Heart right ventricle (tissue), 16 donors: ENCODE measurements at regions not wholly inside any gene's neighbourhood (a gene's known extent, or its start where the extent isn't known, plus 50 kb on each side); places are given as distances from the start of the nearest gene placed in this dataset.

Experiments
- ATAC-seq, 8 donors: fragments of 200-7000 bp; cut with Tn5 transposase; one replicate each; pipeline ENCODE4 v1.9.1; 2020; ENCODE audit warnings: mild to moderate bottlenecking in 8 of 8, moderate library complexity in 8 of 8, moderate number of reproducible peaks in 1 of 8
- DNase-seq, 2 donors: peaks; one replicate each; pipeline ENCODE4 v3.0.0-alpha.2; 2020
- H3K27ac ChIP-seq, 10 donors: fragments of 200-600 bp; sonication (generic) in 2 of 10; one replicate each; pipeline versions ENCODE4 v1.5.0 to v1.8.0; 2020 to 2022; ENCODE audit warnings: mild to moderate bottlenecking in 3 of 10
- H3K27me3 ChIP-seq, 7 donors: fragments of 200-600 bp; one replicate each; pipeline ENCODE4 v1.8.0; 2021 to 2022; ENCODE audit warnings: mild to moderate bottlenecking in 2 of 7
- H3K36me3 ChIP-seq, 9 donors: fragments of 200-600 bp; sonication (generic) in 1 of 9; one replicate each; pipeline versions ENCODE4 v1.5.0 to v1.8.0; 2020 to 2022; ENCODE audit warnings: mild to moderate bottlenecking in 2 of 9
- H3K4me1 ChIP-seq, 9 donors: fragments of 200-600 bp; sonication (generic) in 1 of 9; one replicate each; pipeline versions ENCODE4 v1.5.0 to v1.8.0; 2020 to 2022; ENCODE audit warnings: mild to moderate bottlenecking in 4 of 9
- H3K4me3 ChIP-seq, 10 donors: fragments of 200-600 bp; sonication (generic) in 2 of 10; one replicate each; pipeline versions ENCODE4 v1.5.0 to v1.8.0; 2020 to 2022; ENCODE audit warnings: mild to moderate bottlenecking in 7 of 10, moderate library complexity in 2 of 10
- H3K9me3 ChIP-seq, 11 donors: fragments of 200-600 bp in 10 of 11; sonication (generic) in 2 of 11; one replicate each; pipeline versions ENCODE4 v1.5.0 to v1.8.0; 2013 to 2022; ENCODE audit warnings: mild to moderate bottlenecking in 2 of 11, control low read depth in 1 of 11, moderate library complexity in 1 of 11
- CTCF ChIP-seq, 9 donors: fragments of 200-600 bp; sonication (generic) in 2 of 9; IDR thresholded peaks; one replicate each; pipeline versions ENCODE4 v1.5.0 to v1.8.0; 2021 to 2022; ENCODE audit warnings: antibody characterized with exemption in 9 of 9, mild to moderate bottlenecking in 5 of 9, moderate library complexity in 1 of 9
- WGBS, 2 donors: extraction: QIAGEN DNeasy Blood & Tissue Kit; methylation state at CpG; one replicate each; pipeline ENCODE4 v1.1.7; 2013; ENCODE audit warnings: inconsistent platforms in 1 of 2; 5-methylcytosine and 5-hydroxymethylcytosine counted together
- intact Hi-C, 10 donors: fragments of 100-400 bp; cut with DNase I; formaldehyde crosslinking; loops; one replicate each; pipeline versions ENCODE4 v1.11.1 to v1.14.2; 2022
- donor health status: Arrhythmogenic right ventricular cardiomyopathy.
- donor health status: ischemic (EF 13 %, LVEDD 7.1; RV severe dilation, severe dysfunction).
- donor health status: healthy with polysubstance abuse.
- donor health status: DM: no; HTN: yes; CAD: no.
- donor health status: DM: no; HTN: no; CAD: no.
- donor health status: ischemic (EF 25% LVEDD 6.9; RV normal size, moderate dysfunction).
- donor health status: ischemic (EF 25% LVEDD 5.7; RV mildly dilated, moderate dysfunction).
- donor health status: healthy.
- donor health status: DM: yes; HTN: yes; CAD: no.
- donor health status: Ischemic cardiomyopathy.
- donor health status: ischemic (EF 35%, LVEDD 5.7; RV mildly dilated, moderate dysfunction).
- donor health status: nonischemic (EF 11% LVEDD 7.7; RV severe dilation, severe dysfunction).
- donor health status: DM: yes; HTN: yes; CAD: no.
- donor health status: PGD.
- donor health status: ischemic (EF 29% LVEDD 5.4; RV normal size, mild dysfunction).
- donor health status: nonischemic (EF 23%, LVEDD 6.1; RV moderate dilation, normal function).

- Histone ChIP-seq H3K4me1 (peaks cover 0 to 32% (median 7%) of the 10 kb centered on the region in 9 donors), H3K27me3 (no peaks in the 10 kb centered on the region), H3K4me3 (no peak overlapping the region), H3K36me3 (no peaks in the 10 kb centered on the region), H3K9me3 (no peaks in the 10 kb centered on the region), H3K27ac (peak overlapping the region in 1 of 10 donors; percentile 5)
- 17 to 24% methylated on average over 3 of the region's 3 CpGs for WGBS, 2 donors
- intact Hi-C loops, result no loop called here
- no peak for DNase-seq
- no peak for TF ChIP-seq CTCF (IDR thresholded peaks at IDR 0.05)
- ATAC-seq, result no peak
Measured at GRCh38 chr3:21059404-21059803, 691.6 kb downstream of the ZNF385D start.

GRCh38 chr3:21056293-21056692, 694.7 kb downstream of the ZNF385D start:
- no peak for DNase-seq
- 82 to 90% methylated on average over 1 of the region's 1 CpG for WGBS, 2 donors
- peak overlapping the region in 1 of 10 donors; percentile 36 for H3K27ac ChIP-seq
- intact Hi-C loops, result no loop called here
- no peak overlapping the region for H3K4me3 ChIP-seq
- ATAC-seq, result no peak
- peaks cover 0 to 10% (median 0%) of the 10 kb centered on the region in 11 donors for H3K9me3 ChIP-seq
- no peaks in the 10 kb centered on the region for H3K36me3 ChIP-seq
- peaks cover 0 to 15% (median 3%) of the 10 kb centered on the region in 9 donors for H3K4me1 ChIP-seq
- TF ChIP-seq CTCF (IDR thresholded peaks at IDR 0.05), result no peak
- H3K27me3 ChIP-seq, result no peaks in the 10 kb centered on the region

- intact Hi-C loops, result no loop called here
- ATAC-seq (peak; percentile 34 to 96 (median 93)), DNase-seq (peak in 1 of 2 donors; percentile 49)
- H3K4me1 ChIP-seq, result peaks cover 0 to 12% (median 3%) of the 10 kb centered on the region in 9 donors
- no peaks in the 10 kb centered on the region for H3K27me3 ChIP-seq
- peak overlapping the region in 9 of 10 donors; percentile 18 to 64 (median 39) for H3K27ac ChIP-seq
- TF ChIP-seq CTCF (IDR thresholded peaks at IDR 0.05), result no peak
- no peaks in the 10 kb centered on the region for H3K36me3 ChIP-seq
- H3K4me3 ChIP-seq, result no peak overlapping the region
- peaks cover 0 to 10% (median 0%) of the 10 kb centered on the region in 11 donors for H3K9me3 ChIP-seq
Measured at GRCh38 chr3:21055015-21055414, 696.0 kb downstream of the ZNF385D start.

GRCh38 chr3:21054064-21054463, 696.9 kb downstream of the ZNF385D start:
- no peak for TF ChIP-seq CTCF (IDR thresholded peaks at IDR 0.05)
- no peak overlapping the region for H3K4me3 ChIP-seq
- H3K9me3 ChIP-seq, result peaks cover 0 to 10% (median 0%) of the 10 kb centered on the region in 11 donors
- H3K27ac ChIP-seq, result peak overlapping the region in 6 of 10 donors; percentile 18 to 64 (median 41)
- ATAC-seq, result peak in 7 of 8 donors; percentile 30 to 72 (median 37)
- peaks cover 0 to 4% (median 0%) of the 10 kb centered on the region in 9 donors for H3K4me1 ChIP-seq
- H3K36me3 ChIP-seq, result no peaks in the 10 kb centered on the region
- no peaks in the 10 kb centered on the region for H3K27me3 ChIP-seq
- DNase-seq, result no peak
- intact Hi-C loops, result no loop called here
- 77 to 78% methylated on average over 3 of the region's 3 CpGs for WGBS, 2 donors
